ENCODE measurements at regions not wholly inside any gene's neighbourhood (a gene's known extent, or its start where the extent isn't known, plus 50 kb on each side); places are given as distances from the start of the nearest gene placed in this dataset.

- Mint-ChIP-seq H3K4me3 (ENCODE audit: unreplicated experiment) (peak overlapping the region; percentile 36), H3K36me3 (ENCODE audit: insufficient read depth, unreplicated experiment) (no peaks in the 10 kb centered on the region), H3K4me1 (ENCODE audit: low read depth, unreplicated experiment) (no peaks in the 10 kb centered on the region), H3K9me3 (ENCODE audit: unreplicated experiment) (no peaks in the 10 kb centered on the region), H3K27me3 (ENCODE audit: insufficient read depth, unreplicated experiment) (peaks cover 9% of the 10 kb centered on the region), H3K27ac (ENCODE audit: unreplicated experiment) (no peak overlapping the region)
- CTCF ChIA-PET: interaction anchor here (0.5 to 1.3 kb wide), 8 partner anchors 12 to 1248 kb away, joined by 3 to 6 read pairs (median 4); partner anchors contain the start of gene BTG1
- Histone ChIP-seq H3K27me3 (replicated peaks; ENCODE audit: control insufficient read depth, insufficient read depth, low read length) (no peaks in the 10 kb centered on the region; the same call in 1 of the 2 replicates), H3K4me3 (ENCODE audit: low read depth, low read length) (no peak overlapping the region), H3K36me3 (ENCODE audit: control insufficient read depth, insufficient read depth, low read length) (no peaks in the 10 kb centered on the region), H3K4me1 (no peaks in the 10 kb centered on the region), H3K9me3 (no peaks in the 10 kb centered on the region)
- TF ChIP-seq, protein P1, sequence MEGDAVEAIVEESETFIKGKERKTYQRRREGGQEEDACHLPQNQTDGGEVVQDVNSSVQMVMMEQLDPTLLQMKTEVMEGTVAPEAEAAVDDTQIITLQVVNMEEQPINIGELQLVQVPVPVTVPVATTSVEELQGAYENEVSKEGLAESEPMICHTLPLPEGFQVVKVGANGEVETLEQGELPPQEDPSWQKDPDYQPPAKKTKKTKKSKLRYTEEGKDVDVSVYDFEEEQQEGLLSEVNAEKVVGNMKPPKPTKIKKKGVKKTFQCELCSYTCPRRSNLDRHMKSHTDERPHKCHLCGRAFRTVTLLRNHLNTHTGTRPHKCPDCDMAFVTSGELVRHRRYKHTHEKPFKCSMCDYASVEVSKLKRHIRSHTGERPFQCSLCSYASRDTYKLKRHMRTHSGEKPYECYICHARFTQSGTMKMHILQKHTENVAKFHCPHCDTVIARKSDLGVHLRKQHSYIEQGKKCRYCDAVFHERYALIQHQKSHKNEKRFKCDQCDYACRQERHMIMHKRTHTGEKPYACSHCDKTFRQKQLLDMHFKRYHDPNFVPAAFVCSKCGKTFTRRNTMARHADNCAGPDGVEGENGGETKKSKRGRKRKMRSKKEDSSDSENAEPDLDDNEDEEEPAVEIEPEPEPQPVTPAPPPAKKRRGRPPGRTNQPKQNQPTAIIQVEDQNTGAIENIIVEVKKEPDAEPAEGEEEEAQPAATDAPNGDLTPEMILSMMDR (IDR thresholded peaks at IDR 0.05; ENCODE audit: insufficient read depth in 1 of 2, low read depth in 1 of 2, low read length in 1 of 2, severe bottlenecking in 1 of 2, unreplicated experiment in 1 of 2): peak; percentile 84 to 88
- BruUV-seq (replicated peaks): no TSS peak
- intact Hi-C loops (cut with micrococcal nuclease; ENCODE audit: unreplicated experiment): loop anchor here (1.0 to 10.0 kb wide), 8 partner anchors 193 to 1268 kb away; no protein-coding TSS in a partner anchor
- DNase-seq: peak; percentile 71 to 80
- POLR2A ChIA-PET: no interaction called here
Observed at GRCh38 chr12:91382081-91382543, 199.5 kb upstream of the DCN start.

DNA sequence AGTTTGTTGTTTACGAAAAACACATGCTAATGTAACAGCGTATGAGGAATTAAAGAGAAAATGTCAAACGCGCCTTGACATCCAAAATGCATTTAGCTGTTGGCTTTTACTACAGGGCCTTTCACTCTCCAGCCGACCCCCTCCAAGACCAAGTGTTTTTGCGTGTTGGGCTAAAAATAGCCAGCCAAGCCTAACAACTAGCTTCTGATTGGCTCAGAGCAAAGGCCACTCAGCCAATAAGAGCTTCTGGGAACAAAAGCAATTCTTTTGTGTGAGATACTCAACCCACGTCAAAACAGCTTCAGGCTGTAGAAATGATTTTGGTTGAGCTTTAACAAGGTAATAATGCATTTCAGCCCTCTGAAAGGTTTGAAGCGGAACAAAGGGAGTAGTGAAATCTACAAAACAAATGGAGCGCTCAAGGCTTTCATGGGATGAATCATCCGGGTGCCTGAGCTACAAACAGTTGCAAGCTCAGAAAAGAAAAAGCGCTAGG is 198.7 kb upstream of the DCN start:
- Mint-ChIP-seq H3K27me3 (ENCODE audit: insufficient read depth, unreplicated experiment) (peaks cover 9% of the 10 kb centered on the region), H3K4me3 (ENCODE audit: unreplicated experiment) (peak overlapping the region; percentile 36), H3K9me3 (ENCODE audit: unreplicated experiment) (no peaks in the 10 kb centered on the region), H3K4me1 (ENCODE audit: low read depth, unreplicated experiment) (no peaks in the 10 kb centered on the region), H3K36me3 (ENCODE audit: insufficient read depth, unreplicated experiment) (no peaks in the 10 kb centered on the region), H3K27ac (ENCODE audit: unreplicated experiment) (no peak overlapping the region)
- DNase-seq: no peak
- POLR2A ChIA-PET: no interaction called here
- Histone ChIP-seq H3K36me3 (ENCODE audit: control insufficient read depth, insufficient read depth, low read length) (no peaks in the 10 kb centered on the region), H3K27me3 (replicated peaks; ENCODE audit: control insufficient read depth, insufficient read depth, low read length) (no peaks in the 10 kb centered on the region; the same call in 1 of the 2 replicates), H3K9me3 (no peaks in the 10 kb centered on the region), H3K4me1 (no peaks in the 10 kb centered on the region), H3K4me3 (ENCODE audit: low read depth, low read length) (no peak overlapping the region)
- BruUV-seq (replicated peaks): no TSS peak
- intact Hi-C loops (cut with micrococcal nuclease; ENCODE audit: unreplicated experiment): loop anchor here (10.0 kb wide), 1 partner anchor 193 kb away; no protein-coding TSS in a partner anchor
- CTCF ChIA-PET: interaction anchor here (0.5 to 1.3 kb wide), 4 partner anchors 12 to 689 kb away, joined by 3 to 4 read pairs (median 3); no protein-coding TSS in a partner anchor
- TF ChIP-seq, protein P1 (IDR thresholded peaks at IDR 0.05; ENCODE audit: insufficient read depth in 1 of 2, low read depth in 1 of 2, low read length in 1 of 2, severe bottlenecking in 1 of 2, unreplicated experiment in 1 of 2): no peak

DNA sequence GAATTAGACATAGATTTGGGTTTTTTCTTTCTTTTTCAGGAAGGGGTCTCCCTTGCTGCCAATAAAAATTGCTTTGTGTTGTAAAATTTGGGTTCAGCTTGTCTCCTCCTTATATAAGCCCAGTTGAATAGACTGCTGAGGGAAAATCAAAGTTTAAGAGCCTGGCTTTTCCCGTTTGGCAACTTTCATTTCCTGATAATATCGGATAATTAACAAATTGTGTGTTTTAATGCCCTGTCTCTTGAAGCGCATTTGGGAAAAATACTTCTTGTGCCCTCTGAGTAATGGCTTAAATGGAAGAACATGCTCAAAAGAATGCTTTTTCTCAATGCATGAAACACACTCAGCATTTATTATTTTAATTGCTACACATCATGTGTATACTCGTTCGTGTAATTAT is 198.0 kb upstream of the DCN start:
- Histone ChIP-seq H3K27me3 (replicated peaks; ENCODE audit: control insufficient read depth, insufficient read depth, low read length) (no peaks in the 10 kb centered on the region; the same call in 1 of the 2 replicates), H3K9me3 (no peaks in the 10 kb centered on the region), H3K4me1 (no peaks in the 10 kb centered on the region), H3K4me3 (ENCODE audit: low read depth, low read length) (no peak overlapping the region), H3K36me3 (ENCODE audit: control insufficient read depth, insufficient read depth, low read length) (no peaks in the 10 kb centered on the region)
- Mint-ChIP-seq H3K4me1 (ENCODE audit: low read depth, unreplicated experiment) (no peaks in the 10 kb centered on the region), H3K27me3 (ENCODE audit: insufficient read depth, unreplicated experiment) (peaks cover 7% of the 10 kb centered on the region), H3K27ac (ENCODE audit: unreplicated experiment) (no peak overlapping the region), H3K36me3 (ENCODE audit: insufficient read depth, unreplicated experiment) (no peaks in the 10 kb centered on the region), H3K9me3 (ENCODE audit: unreplicated experiment) (no peaks in the 10 kb centered on the region), H3K4me3 (ENCODE audit: unreplicated experiment) (no peak overlapping the region)
- TF ChIP-seq, protein P1 (IDR thresholded peaks at IDR 0.05; ENCODE audit: insufficient read depth in 1 of 2, low read depth in 1 of 2, low read length in 1 of 2, severe bottlenecking in 1 of 2, unreplicated experiment in 1 of 2): no peak
- DNase-seq: no peak
- intact Hi-C loops (cut with micrococcal nuclease; ENCODE audit: unreplicated experiment): loop anchor here (10.0 kb wide), 1 partner anchor 194 kb away; no protein-coding TSS in a partner anchor
- ChIA-PET CTCF (interaction anchor here (0.5 kb wide), 1 partner anchor 198 kb away, joined by 3 read pairs; no protein-coding TSS in a partner anchor), POLR2A (no interaction called here)
- no TSS peak for BruUV-seq (replicated peaks)
